ENCODE measurements at regions not wholly inside any gene's neighbourhood (a gene's known extent, or its start where the extent isn't known, plus 50 kb on each side); places are given as distances from the start of the nearest gene placed in this dataset.

DNA sequence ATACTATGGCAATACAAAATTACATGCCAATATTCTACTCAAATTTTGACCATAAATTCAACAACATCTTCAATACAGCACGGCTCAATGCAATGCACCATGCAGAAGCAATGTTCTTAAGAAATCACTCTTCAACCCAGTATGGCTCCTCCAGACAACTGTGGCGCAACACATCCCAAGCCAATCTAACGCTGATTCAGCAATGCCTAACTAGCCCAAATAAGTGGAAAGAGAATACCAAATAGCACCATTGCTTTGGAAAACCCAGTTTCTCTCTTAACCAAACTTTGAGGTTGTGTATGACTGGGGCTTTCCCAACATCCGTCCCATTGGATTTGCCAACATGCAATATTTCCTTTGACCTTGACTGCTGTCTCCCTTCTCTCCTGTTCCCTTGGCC, 211.1 kb upstream of the TBX3 start:
- TF ChIP-seq, protein P1, sequence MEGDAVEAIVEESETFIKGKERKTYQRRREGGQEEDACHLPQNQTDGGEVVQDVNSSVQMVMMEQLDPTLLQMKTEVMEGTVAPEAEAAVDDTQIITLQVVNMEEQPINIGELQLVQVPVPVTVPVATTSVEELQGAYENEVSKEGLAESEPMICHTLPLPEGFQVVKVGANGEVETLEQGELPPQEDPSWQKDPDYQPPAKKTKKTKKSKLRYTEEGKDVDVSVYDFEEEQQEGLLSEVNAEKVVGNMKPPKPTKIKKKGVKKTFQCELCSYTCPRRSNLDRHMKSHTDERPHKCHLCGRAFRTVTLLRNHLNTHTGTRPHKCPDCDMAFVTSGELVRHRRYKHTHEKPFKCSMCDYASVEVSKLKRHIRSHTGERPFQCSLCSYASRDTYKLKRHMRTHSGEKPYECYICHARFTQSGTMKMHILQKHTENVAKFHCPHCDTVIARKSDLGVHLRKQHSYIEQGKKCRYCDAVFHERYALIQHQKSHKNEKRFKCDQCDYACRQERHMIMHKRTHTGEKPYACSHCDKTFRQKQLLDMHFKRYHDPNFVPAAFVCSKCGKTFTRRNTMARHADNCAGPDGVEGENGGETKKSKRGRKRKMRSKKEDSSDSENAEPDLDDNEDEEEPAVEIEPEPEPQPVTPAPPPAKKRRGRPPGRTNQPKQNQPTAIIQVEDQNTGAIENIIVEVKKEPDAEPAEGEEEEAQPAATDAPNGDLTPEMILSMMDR (IDR thresholded peaks at IDR 0.05 in 4 of 5, conservative IDR thresholded peaks at IDR 0.05 in 1 of 5): no peak
- TF ChIP-seq POLR2A (IDR thresholded peaks at IDR 0.05): no peak

Measured in gastrocnemius medialis (tissue), 4 donors.